BE2C (cell line): ENCODE measurements at regions not wholly inside any gene's neighbourhood (a gene's known extent, or its start where the extent isn't known, plus 50 kb on each side); places are given as distances from the start of the nearest gene placed in this dataset.

Experiments
- DNase-seq: peaks from one replicate; pipeline ENCODE4 v3.0.0-alpha.2; 2020
- H3K27me3 ChIP-seq: fragments of 250-450 bp; sonication (Bioruptor Pico); 2 replicates; pipeline ENCODE4 v1.5.1; 2020; ENCODE audit warnings: mild to moderate bottlenecking
- H3K36me3 ChIP-seq: fragments of 250-450 bp; sonication (Bioruptor Pico); 2 replicates; pipeline ENCODE4 v1.5.1; 2020; ENCODE audit warnings: mild to moderate bottlenecking
- H3K4me1 ChIP-seq: fragments of 250-450 bp; sonication (Bioruptor Pico); 2 replicates; pipeline ENCODE4 v1.5.1; 2020
- H3K4me3 ChIP-seq: 2 replicates; pipeline ENCODE4 v1.5.1; 2011; ENCODE audit warnings: low read depth, low read length
- H3K9me3 ChIP-seq: fragments of 250-450 bp; sonication (Bioruptor Pico); 2 replicates; pipeline ENCODE4 v1.5.1; 2020
- CTCF ChIP-seq: IDR thresholded peaks from 2 replicates; pipeline ENCODE4 v1.5.1; 2012; ENCODE audit warnings: mild to moderate bottlenecking, low read depth, low read length

GRCh38 chr4:72951628-72952027 is 117.9 kb downstream of the COX18 start:
- Histone ChIP-seq H3K36me3 (no peaks in the 10 kb centered on the region), H3K4me3 (no peak overlapping the region), H3K4me1 (no peaks in the 10 kb centered on the region), H3K9me3 (no peaks in the 10 kb centered on the region), H3K27me3 (no peaks in the 10 kb centered on the region)
- no peak for DNase-seq
- TF ChIP-seq CTCF = no peak

- Histone ChIP-seq H3K36me3 (no peaks in the 10 kb centered on the region), H3K9me3 (no peaks in the 10 kb centered on the region), H3K4me1 (no peaks in the 10 kb centered on the region), H3K4me3 (no peak overlapping the region), H3K27me3 (no peaks in the 10 kb centered on the region)
- no peak for TF ChIP-seq CTCF
- DNase-seq = no peak
These were observed 118.4 kb downstream of the COX18 start for GRCh38 chr4:72951147-72951546.

GRCh38 chr4:72948080-72948479 is 121.4 kb downstream of the COX18 start:
- Histone ChIP-seq H3K36me3 (no peaks in the 10 kb centered on the region), H3K4me1 (no peaks in the 10 kb centered on the region), H3K9me3 (no peaks in the 10 kb centered on the region), H3K4me3 (no peak overlapping the region), H3K27me3 (no peaks in the 10 kb centered on the region)
- TF ChIP-seq CTCF = no peak
- no peak for DNase-seq

- Histone ChIP-seq H3K9me3 (no peaks in the 10 kb centered on the region), H3K4me1 (no peaks in the 10 kb centered on the region), H3K4me3 (no peak overlapping the region), H3K36me3 (no peaks in the 10 kb centered on the region), H3K27me3 (no peaks in the 10 kb centered on the region)
- no peak for DNase-seq
- no peak for TF ChIP-seq CTCF
These were observed 123.7 kb downstream of the COX18 start for GRCh38 chr4:72945719-72946336.

- Histone ChIP-seq H3K9me3 (no peaks in the 10 kb centered on the region), H3K4me1 (no peaks in the 10 kb centered on the region), H3K27me3 (no peaks in the 10 kb centered on the region), H3K36me3 (no peaks in the 10 kb centered on the region), H3K4me3 (no peak overlapping the region)
- DNase-seq = no peak
- TF ChIP-seq CTCF = no peak
These were observed 127.0 kb downstream of the COX18 start for GRCh38 chr4:72942565-72942964.

GRCh38 chr4:72938516-72938915 is 131.0 kb downstream of the COX18 start:
- H3K9me3 ChIP-seq = no peaks in the 10 kb centered on the region
- no peak for TF ChIP-seq CTCF
- no peaks in the 10 kb centered on the region for H3K4me1 ChIP-seq
- H3K27me3 ChIP-seq = no peaks in the 10 kb centered on the region
- H3K4me3 ChIP-seq = no peak overlapping the region
- no peak for DNase-seq
- H3K36me3 ChIP-seq = no peaks in the 10 kb centered on the region
